ENCODE measurements at regions not wholly inside any gene's neighbourhood (a gene's known extent, or its start where the extent isn't known, plus 50 kb on each side); places are given as distances from the start of the nearest gene placed in this dataset.

GRCh38 chr4:83180431-83180968 is 66.0 kb upstream of the PLAC8 start:
- H4K91ac ChIP-seq (ENCODE audit: insufficient read depth, low read depth, low read length): no peak overlapping the region
- in situ Hi-C loops (cut with MboI; ENCODE audit: low sequenced_read_pairs) (no loop called here), intact Hi-C loops (cut with micrococcal nuclease) (no loop called here), dilution Hi-C loops (cut with HindIII; ENCODE audit: low sequenced_read_pairs, unreplicated experiment) (no loop called here)
- WGBS, 2 experiments (ENCODE audit: extremely low coverage in 2 of 2, insufficient read length in 1 of 2): 90% methylated on average over 3 of the region's 7 CpGs; no CpG with 5 or more reads in 1 of the 2 experiments
- no peak overlapping the region for H3K4ac ChIP-seq (ENCODE audit: low read depth, low read length)
- BruUV-seq (replicated peaks): no TSS peak
- no peak overlapping the region for H3K27ac ChIP-seq (ENCODE audit: insufficient read depth, low read length)
- DNase-seq (no peak), ATAC-seq (ENCODE audit: low read depth) (no peak)
- no peak overlapping the region for H3K23ac ChIP-seq (ENCODE audit: low read depth, low read length)
- POLR2A ChIA-PET (ENCODE audit: unreplicated experiment): no interaction called here
- no peak overlapping the region for H3K9ac ChIP-seq (ENCODE audit: low read depth, low read length)
- no peak overlapping the region for H2AK5ac ChIP-seq (ENCODE audit: low read depth, low read length)
- no peak overlapping the region for H4K5ac ChIP-seq (ENCODE audit: low read depth, low read length)
- H3K9me3 ChIP-seq (ENCODE audit: control insufficient read depth, insufficient read depth, low read length): no peaks in the 10 kb centered on the region
- H3K14ac ChIP-seq (replicated peaks; ENCODE audit: low read depth, low read length): no peak overlapping the region
- H2BK120ac ChIP-seq (ENCODE audit: low read depth, low read length): no peak overlapping the region
- H3K56ac ChIP-seq (ENCODE audit: extremely low read depth, insufficient read depth, low read length): no peak overlapping the region
- no peak overlapping the region for H3K4me2 ChIP-seq (ENCODE audit: low read depth, low read length)
- no peak overlapping the region for H2BK5ac ChIP-seq (ENCODE audit: low read depth, low read length, poor library complexity, severe bottlenecking)
- CTCF ChIA-PET: no interaction called here
- H3K4me1 ChIP-seq (ENCODE audit: control insufficient read depth, insufficient read depth, low read length): no peaks in the 10 kb centered on the region
- no peaks in the 10 kb centered on the region for H4K20me1 ChIP-seq (ENCODE audit: insufficient read depth, low read length)
- TF ChIP-seq CHD1 (IDR thresholded peaks at IDR 0.05; ENCODE audit: low read depth, low read length): no peak
- no peak for TF ChIP-seq NFE2L2 (IDR thresholded peaks at IDR 0.05; ENCODE audit: low read depth, low read length)
- no peak for TF ChIP-seq RCOR1 (IDR thresholded peaks at IDR 0.05; ENCODE audit: insufficient replicate concordance, low read length)
- TF ChIP-seq FOS (IDR thresholded peaks at IDR 0.05; ENCODE audit: low read depth, low read length): no peak
- no peaks in the 10 kb centered on the region for H3K79me1 ChIP-seq (ENCODE audit: low read depth in 1 of 2, low read length in 2 of 2)
- H2AFZ ChIP-seq (replicated peaks; ENCODE audit: low read length, poor library complexity): no peak overlapping the region
- H2BK15ac ChIP-seq (ENCODE audit: low read depth, low read length): no peak overlapping the region
- H4K8ac ChIP-seq (ENCODE audit: low read depth in 2 of 2, low read length in 2 of 2): no peak overlapping the region
- no peak overlapping the region for H3K4me3 ChIP-seq (ENCODE audit: insufficient read depth, low read depth, low read length)
- H2AK9ac ChIP-seq (replicated peaks; ENCODE audit: low read depth, low read length, poor library complexity): no peak overlapping the region
- H3K36me3 ChIP-seq (ENCODE audit: control insufficient read depth, insufficient read depth, low read length): no peaks in the 10 kb centered on the region
- H3K27me3 ChIP-seq (ENCODE audit: control insufficient read depth, insufficient read depth, low read length): peaks cover 13% of the 10 kb centered on the region; the same call in 1 of the 2 replicates
- no peak overlapping the region for H3K18ac ChIP-seq (ENCODE audit: low read depth, low read length)
- no peaks in the 10 kb centered on the region for H3K9me1 ChIP-seq (ENCODE audit: insufficient read depth, low read length)
- H2BK20ac ChIP-seq (ENCODE audit: low read depth, low read length): no peak overlapping the region

Measured in IMR-90 (cell line).